Hepatocyte (in vitro differentiated cells): ENCODE measurements at regions not wholly inside any gene's neighbourhood (a gene's known extent, or its start where the extent isn't known, plus 50 kb on each side); places are given as distances from the start of the nearest gene placed in this dataset.

Experiments used
- DNase-seq: peaks from one replicate; pipeline ENCODE4 v3.0.0-alpha.2; 2016; ENCODE audit warnings: low spot score
- H2AFZ ChIP-seq: fragments of 200-600 bp; sonication (generic); 2 replicates; pipeline ENCODE4 v1.6.0; 2016; ENCODE audit warnings: antibody characterized with exemption, mild to moderate bottlenecking
- H3K27ac ChIP-seq: fragments of 200-600 bp; sonication (generic); 2 replicates; pipeline ENCODE4 v1.5.1; 2016; ENCODE audit warnings: mild to moderate bottlenecking
- H3K27me3 ChIP-seq: fragments of 200-600 bp; sonication (generic); 2 replicates; pipeline ENCODE4 v1.6.1; 2016
- H3K36me3 ChIP-seq: fragments of 200-600 bp; sonication (generic); replicated peaks from 2 replicates; pipeline ENCODE4 v1.5.1; 2016; ENCODE audit warnings: low read depth; ENCODE audit not compliant: insufficient read depth
- H3K4me1 ChIP-seq: fragments of 200-600 bp; sonication (generic); 2 replicates; pipeline ENCODE4 v1.5.1; 2016; ENCODE audit warnings: mild to moderate bottlenecking, moderate library complexity; ENCODE audit not compliant: insufficient read depth
- H3K4me2 ChIP-seq: fragments of 200-600 bp; sonication (generic); 2 replicates; pipeline ENCODE4 v1.6.0; 2016
- H3K4me3 ChIP-seq: fragments of 200-600 bp; sonication (generic); 2 replicates; pipeline ENCODE4 v1.5.1; 2016; ENCODE audit warnings: mild to moderate bottlenecking
- H3K79me2 ChIP-seq: fragments of 200-600 bp; sonication (generic); 2 replicates; pipeline ENCODE4 v1.6.0; 2017; ENCODE audit warnings: mild to moderate bottlenecking
- H3K9me2 ChIP-seq: fragments of 200-600 bp; sonication (generic); replicated peaks from 2 replicates; pipeline ENCODE4 v1.6.0; 2017; ENCODE audit warnings: mild to moderate bottlenecking; ENCODE audit not compliant: insufficient read depth
- H3K9me3 ChIP-seq: fragments of 200-600 bp; sonication (generic); 2 replicates; pipeline ENCODE4 v1.5.1; 2016; ENCODE audit warnings: low read depth, mild to moderate bottlenecking
- H4K20me1 ChIP-seq: fragments of 200-600 bp; sonication (generic); 2 replicates; pipeline ENCODE4 v1.6.0; 2016; ENCODE audit warnings: mild to moderate bottlenecking; ENCODE audit not compliant: insufficient read depth, poor library complexity, severe bottlenecking
- CTCF ChIP-seq: fragments of 200-600 bp; sonication (generic); IDR thresholded peaks from 2 replicates; pipeline ENCODE4 v1.5.1; 2016; ENCODE audit warnings: antibody characterized with exemption, mild to moderate bottlenecking; ENCODE audit not compliant: poor library complexity
- EZH2 ChIP-seq: fragments of 200-600 bp; sonication (generic); IDR thresholded peaks from 2 replicates; pipeline ENCODE4 v1.6.1; 2016; ENCODE audit warnings: antibody characterized with exemption, mild to moderate bottlenecking, borderline replicate concordance
- EZH2phosphoT487 ChIP-seq: fragments of 200-600 bp; sonication (generic); IDR thresholded peaks from one replicate; pipeline ENCODE4 v1.6.1; 2018; ENCODE audit warnings: antibody characterized with exemption, mild to moderate bottlenecking, low read depth, moderate library complexity; ENCODE audit not compliant: unreplicated experiment, severe bottlenecking
- WGBS: methylation state at CpG from one replicate; pipeline ENCODE4 v1.1.6; 2016; ENCODE audit warnings: low lambda C conversion rate; ENCODE audit errors: missing lambda C conversion rate; 5-methylcytosine and 5-hydroxymethylcytosine counted together

GRCh38 chr3:3499987-3500386 is 299.2 kb upstream of the LRRN1 start:
- Histone ChIP-seq H3K27ac (no peak overlapping the region), H2AFZ (no peak overlapping the region), H3K9me2 (no peaks in the 10 kb centered on the region), H3K9me3 (no peaks in the 10 kb centered on the region), H3K4me3 (no peak overlapping the region), H3K27me3 (no peaks in the 10 kb centered on the region), H4K20me1 (no peaks in the 10 kb centered on the region), H3K4me1 (no peaks in the 10 kb centered on the region), H3K79me2 (no peaks in the 10 kb centered on the region), H3K4me2 (no peak overlapping the region), H3K36me3 (no peaks in the 10 kb centered on the region)
- no peak for DNase-seq
- 89% methylated on average over 6 of the region's 6 CpGs for WGBS
- TF ChIP-seq EZH2 (no peak), CTCF (no peak), EZH2phosphoT487 (no peak)

GRCh38 chr3:3499012-3499562 is 300.1 kb upstream of the LRRN1 start:
- H3K79me2 ChIP-seq, result no peaks in the 10 kb centered on the region
- H2AFZ ChIP-seq, result no peak overlapping the region
- no peak for DNase-seq
- no peaks in the 10 kb centered on the region for H4K20me1 ChIP-seq
- no peaks in the 10 kb centered on the region for H3K27me3 ChIP-seq
- H3K4me3 ChIP-seq, result no peak overlapping the region
- no peak overlapping the region for H3K27ac ChIP-seq
- TF ChIP-seq EZH2phosphoT487, result no peak
- no peak for TF ChIP-seq EZH2
- no peak for TF ChIP-seq CTCF
- no peaks in the 10 kb centered on the region for H3K36me3 ChIP-seq
- no peak overlapping the region for H3K4me2 ChIP-seq
- WGBS, result 81% methylated on average over 1 of the region's 1 CpG
- H3K4me1 ChIP-seq, result no peaks in the 10 kb centered on the region
- no peaks in the 10 kb centered on the region for H3K9me2 ChIP-seq
- no peaks in the 10 kb centered on the region for H3K9me3 ChIP-seq

GRCh38 chr3:3495611-3496010 is 303.6 kb upstream of the LRRN1 start:
- Histone ChIP-seq H3K79me2 (no peaks in the 10 kb centered on the region), H3K27ac (no peak overlapping the region), H3K9me2 (no peaks in the 10 kb centered on the region), H4K20me1 (no peaks in the 10 kb centered on the region), H3K27me3 (no peaks in the 10 kb centered on the region), H3K36me3 (no peaks in the 10 kb centered on the region), H3K4me1 (no peaks in the 10 kb centered on the region), H2AFZ (no peak overlapping the region), H3K4me3 (no peak overlapping the region), H3K9me3 (no peaks in the 10 kb centered on the region), H3K4me2 (no peak overlapping the region)
- TF ChIP-seq CTCF, result no peak
- TF ChIP-seq EZH2, result no peak
- TF ChIP-seq EZH2phosphoT487, result no peak
- no peak for DNase-seq

GRCh38 chr3:3476669-3477068 is 297.2 kb upstream of the CRBN start:
- Histone ChIP-seq H3K9me3 (no peaks in the 10 kb centered on the region), H2AFZ (no peak overlapping the region), H3K27me3 (no peaks in the 10 kb centered on the region), H3K4me3 (no peak overlapping the region), H3K36me3 (no peaks in the 10 kb centered on the region), H3K9me2 (no peaks in the 10 kb centered on the region), H3K4me1 (no peaks in the 10 kb centered on the region), H4K20me1 (no peaks in the 10 kb centered on the region), H3K4me2 (no peak overlapping the region), H3K27ac (no peak overlapping the region), H3K79me2 (no peaks in the 10 kb centered on the region)
- TF ChIP-seq EZH2 (no peak), EZH2phosphoT487 (no peak)
- DNase-seq, result no peak
- WGBS, result 89% methylated on average over 2 of the region's 2 CpGs
